GM12878 (cell line): ENCODE measurements at regions not wholly inside any gene's neighbourhood (a gene's known extent, or its start where the extent isn't known, plus 50 kb on each side); places are given as distances from the start of the nearest gene placed in this dataset.
A peak's percentile ranks its signal among the peaks of the same experiment; 100 is the strongest.

Experiments
- ATAC-seq: fragments of 200-7000 bp; cut with Tn5 transposase; 3 replicates; pipeline ENCODE4 v1.9.1; 2020; ENCODE audit warnings: mild to moderate bottlenecking, moderate library complexity
- BruUV-seq: library from RNA; stranded (reverse); fragments of 400-500 nt; replicated peaks from 2 replicates; lab custom pipeline; 2021; lab: Mats Ljungman, UMichigan
- CTCF ChIA-PET: fragments of 300-600 bp; sonication (Branson Sonifier 250); formaldehyde crosslinking; extraction: SDS; loops from one replicate; lab custom pipeline; 2021; ENCODE audit warnings: inconsistent platforms; lab: Yijun Ruan, JAX
- POLR2A ChIA-PET: fragments of 350-600 bp; formaldehyde crosslinking; extraction: SDS; loops from one replicate; lab custom pipeline; 2021; ENCODE audit warnings: inconsistent platforms; lab: Charles Lee
- RAD21 ChIA-PET: fragments of 300-600 bp; sonication (Branson Sonifier 250); formaldehyde crosslinking; loops from one replicate; lab custom pipeline; 2023; ENCODE audit warnings: antibody characterized with exemption; ENCODE audit not compliant: unreplicated experiment; lab: Charles Lee
- SMC1A ChIA-PET: fragments of 300-600 bp; sonication (Branson Sonifier 250); formaldehyde crosslinking; loops from one replicate; lab custom pipeline; 2023; ENCODE audit not compliant: unreplicated experiment, uncharacterized antibody; lab: Charles Lee
- DNase-seq: peaks from one replicate; pipeline ENCODE4 v3.0.0-alpha.2; 2011; ENCODE audit warnings: low read depth, low spot score
- FAIRE-seq: peaks from 3 replicates; lab custom pipeline; 2011; peaks lifted over from hg19 to GRCh38; lab: Jason Lieb, UNC
- H2AFZ ChIP-seq: 2 replicates; pipeline ENCODE4 v1.6.0; 2011; ENCODE audit warnings: low read depth, low read length, control low read depth; ENCODE audit not compliant: control insufficient read depth
- H3K27ac ChIP-seq: 2 replicates; pipeline ENCODE4 v1.5.1; 2011; ENCODE audit warnings: control low read depth; ENCODE audit not compliant: control insufficient read depth, insufficient read depth
- H3K27me3 ChIP-seq, 2 experiments: replicated peaks in 1 of 2; 2 replicates each; pipeline versions ENCODE4 v1.6.0 to v1.6.1; 2011; ENCODE audit warnings: low read length in 1 of 2; ENCODE audit not compliant: control insufficient read depth in 2 of 2, insufficient read depth in 2 of 2
- H3K36me3 ChIP-seq, 2 experiments: 2 replicates each; pipeline ENCODE4 v1.5.1; 2011; ENCODE audit warnings: low read length in 1 of 2; ENCODE audit not compliant: control insufficient read depth in 2 of 2, insufficient read depth in 2 of 2
- H3K4me1 ChIP-seq: 2 replicates; pipeline ENCODE4 v1.6.1; 2011; ENCODE audit warnings: mild to moderate bottlenecking, low read length, moderate library complexity, mixed read lengths; ENCODE audit not compliant: control insufficient read depth, insufficient read depth
- H3K4me2 ChIP-seq: 2 replicates; pipeline ENCODE4 v1.6.0; 2011; ENCODE audit warnings: control low read depth; ENCODE audit not compliant: control insufficient read depth, insufficient read depth
- H3K4me3 ChIP-seq: fragments of 200-600 bp; sonication (generic); 2 replicates; pipeline ENCODE4 v1.5.1; 2016
- H3K79me2 ChIP-seq: 2 replicates; pipeline ENCODE4 v1.6.0; 2011; ENCODE audit warnings: low read length; ENCODE audit not compliant: control insufficient read depth, insufficient read depth
- H3K9ac ChIP-seq: 2 replicates; pipeline ENCODE4 v1.8.0; 2011; ENCODE audit warnings: low read length, control low read depth, mixed read lengths; ENCODE audit not compliant: control insufficient read depth, insufficient read depth
- H3K9me3 ChIP-seq: replicated peaks from 3 replicates; pipeline ENCODE4 v1.5.1; 2011; ENCODE audit warnings: mild to moderate bottlenecking, low read length; ENCODE audit not compliant: control insufficient read depth, insufficient read depth
- H4K20me1 ChIP-seq: 2 replicates; pipeline ENCODE4 v1.6.0; 2011; ENCODE audit not compliant: control insufficient read depth, insufficient read depth
- ASH2L ChIP-seq: fragments of 300-600, 200-600 bp; sonication (generic); IDR thresholded peaks from 2 replicates; pipeline ENCODE4 v1.6.1; 2017; ENCODE audit warnings: low read depth, mild to moderate bottlenecking, borderline replicate concordance
- CTCF ChIP-seq, 3 experiments: IDR thresholded peaks in 2 of 3; conservative IDR thresholded peaks in 1 of 3; 2 replicates each; pipeline ENCODE4 v1.5.1; 2011; ENCODE audit warnings: low read depth in 3 of 3, low read length in 3 of 3, mild to moderate bottlenecking in 3 of 3, control low read depth in 2 of 3, moderate library complexity in 2 of 3, inconsistent platforms in 1 of 3, mixed read lengths in 1 of 3; ENCODE audit not compliant: control insufficient read depth in 2 of 3, insufficient read depth in 1 of 3; ENCODE audit errors: extremely low read depth in 1 of 3
- EED ChIP-seq: sonication (generic); IDR thresholded peaks from 2 replicates; pipeline ENCODE4 v1.6.1; 2016; ENCODE audit warnings: antibody characterized with exemption, low read depth
- JUND ChIP-seq: IDR thresholded peaks from 2 replicates; pipeline ENCODE4 v1.6.1; 2012; ENCODE audit warnings: low read depth, mild to moderate bottlenecking, low read length, improper control_type of control experiment, moderate library complexity
- MYB ChIP-seq: fragments of 150-350 bp; IDR thresholded peaks from 2 replicates; pipeline ENCODE4 v1.6.1; 2014; ENCODE audit warnings: mild to moderate bottlenecking, low read depth, low read length, borderline replicate concordance
- RAD21 ChIP-seq: IDR thresholded peaks from 2 replicates; pipeline ENCODE4 v1.6.1; 2011; ENCODE audit warnings: mild to moderate bottlenecking, low read depth, low read length, moderate library complexity; ENCODE audit not compliant: insufficient read depth
- SMC3 ChIP-seq: IDR thresholded peaks from 2 replicates; pipeline ENCODE4 v1.6.1; 2011; ENCODE audit warnings: low read length, improper control_type of control experiment, borderline replicate concordance
- ZNF384 ChIP-seq: IDR thresholded peaks from 2 replicates; pipeline ENCODE4 v1.6.1; 2012; ENCODE audit warnings: low read depth, mild to moderate bottlenecking, low read length, improper control_type of control experiment, borderline replicate concordance
- WGBS: methylation state at CpG from one replicate; pipeline ENCODE4 v1.1.6; 2016; ENCODE audit warnings: low lambda C conversion rate; ENCODE audit not compliant: insufficient replicate concordance, insufficient coverage; ENCODE audit errors: missing lambda C conversion rate; 5-methylcytosine and 5-hydroxymethylcytosine counted together
- in situ Hi-C: fragments of 300-500 bp; cut with MboI; formaldehyde crosslinking; loops from 9 replicates; pipeline ENCODE4 v1.14.3; 2018; ENCODE audit warnings: mixed read lengths
- intact Hi-C: fragments of 100-400 bp; cut with micrococcal nuclease; formaldehyde crosslinking; loops from one replicate; pipeline ENCODE4 v1.14.2; 2022; ENCODE audit not compliant: unreplicated experiment

GRCh38 chr5:39578887-39579497 lies 154.2 kb upstream of the DAB2 start:
- Histone ChIP-seq H3K4me2 (no peak overlapping the region), H3K9ac (no peak overlapping the region), H3K36me3 (no peaks in the 10 kb centered on the region), H3K27me3 (0 out of 4 replicates have a peak, but pooled peaks cover 0 to 2% of the 10 kb centered on the region in 2 experiments), H3K4me1 (no peaks in the 10 kb centered on the region), H3K27ac (no peak overlapping the region), H2AFZ (no peak overlapping the region), H4K20me1 (no peaks in the 10 kb centered on the region), H3K9me3 (no peaks in the 10 kb centered on the region), H3K79me2 (no peaks in the 10 kb centered on the region), H3K4me3 (no peak overlapping the region)
- DNase-seq (no peak), ATAC-seq (no peak), FAIRE-seq (no peak)
- SMC1A ChIA-PET, result interaction anchor here (0.6 to 1.3 kb wide), 6 partner anchors 8 to 1159 kb away, joined by 3 to 4 read pairs (median 3); no protein-coding TSS in a partner anchor
- in situ Hi-C loops, result loop anchor here (25.0 kb wide), 1 partner anchor 1108 kb away; the partner anchor contains the start of gene PTGER4
- WGBS, result 0% methylated on average over 2 of the region's 2 CpGs
- intact Hi-C loops, result loop anchor here (5.0 kb wide), 3 partner anchors 368 to 1158 kb away; no protein-coding TSS in a partner anchor
- TF ChIP-seq EED (no peak), RAD21 (peak; percentile 48), MYB (no peak), ASH2L (no peak), SMC3 (peak; percentile 42; the same call in 1 of the 2 replicates), ZNF384 (peak; percentile 85; the same call in 1 of the 2 replicates), CTCF (IDR thresholded peaks at IDR 0.05 in 2 of 3, conservative IDR thresholded peaks at IDR 0.05 in 1 of 3; ENCODE audit: control insufficient read depth in 2 of 3, extremely low read depth in 1 of 3, insufficient read depth in 1 of 3, low read depth in 3 of 3, low read length in 3 of 3) (peak; percentile 33 to 43 (median 43); a peak in 4 of 6 replicates), JUND (no peak)
- RAD21 ChIA-PET, result interaction anchor here (1.2 to 1.5 kb wide), 4 partner anchors 9 to 1107 kb away, joined by 3 to 4 read pairs (median 4); no protein-coding TSS in a partner anchor
- BruUV-seq, result no TSS peak
- POLR2A ChIA-PET, result no interaction called here
- CTCF ChIA-PET, result interaction anchor here (0.6 to 2.5 kb wide), 21 partner anchors 8 to 1783 kb away, joined by 3 to 13 read pairs (median 4); no protein-coding TSS in a partner anchor
